T-cell (primary cell): ENCODE measurements at regions not wholly inside any gene's neighbourhood (a gene's known extent, or its start where the extent isn't known, plus 50 kb on each side); places are given as distances from the start of the nearest gene placed in this dataset.
A peak's percentile ranks its signal among the peaks of the same experiment; 100 is the strongest.
"Not testable (repeated sequence)": the region's sequence is repeated elsewhere in the genome, so short reads cannot be mapped to it uniquely, and the experiment has no call there.

ENCODE experiments used
- ATAC-seq, 4 experiments: fragments of 200-7000 bp in 3 of 4; fragments of 150-1000 bp in 1 of 4; cut with Tn5 transposase; replicated peaks in 1 of 4; 1 replicate in 3 of 4; 2 replicates in 1 of 4; pipeline ENCODE4 v1.10.0; 2021; ENCODE audit warnings: moderate library complexity in 3 of 4, mild to moderate bottlenecking in 2 of 4, moderate number of reproducible peaks in 1 of 4
- CTCF ChIA-PET, 2 donors: fragments of 300-600 bp; sonication (Branson Sonifier 250); formaldehyde crosslinking; loops; one replicate each; lab custom pipeline; 2022; ENCODE audit warnings: antibody characterized with exemption in 2 of 2; lab: Charles Lee
- POLR2A ChIA-PET, 2 donors: fragments of 300-600 bp; sonication (Branson Sonifier 250); formaldehyde crosslinking; loops; one replicate each; lab custom pipeline; 2022; ENCODE audit warnings: antibody characterized with exemption in 2 of 2; lab: Charles Lee
- DNase-seq, 35 experiments: peaks; one replicate each; pipeline versions ENCODE4 v3.0.0 to v3.0.0-alpha.2; 2013 to 2023
- H3K27ac ChIP-seq: one replicate; pipeline ENCODE4 v1.5.1; 2013; ENCODE audit warnings: low read length
- H3K27me3 ChIP-seq, 2 experiments: replicated peaks in 1 of 2; 1 replicate in 1 of 2; 2 replicates in 1 of 2; pipeline versions ENCODE4 v1.6.1 to v1.7.0; 2013; ENCODE audit warnings: low read length in 1 of 2, mixed read lengths in 1 of 2; ENCODE audit not compliant: control insufficient read depth in 2 of 2, insufficient read depth in 2 of 2; ENCODE audit errors: extremely low read depth in 1 of 2
- H3K36me3 ChIP-seq, 2 donors: 1 replicate in 1 of 2; 2 replicates in 1 of 2; pipeline versions ENCODE4 v1.6.1 to v1.7.0; 2013; ENCODE audit warnings: low read length in 1 of 2; ENCODE audit not compliant: control insufficient read depth in 2 of 2, insufficient read depth in 1 of 2; ENCODE audit errors: extremely low read depth in 1 of 2
- H3K4me1 ChIP-seq, 2 experiments: 1 replicate in 1 of 2; 2 replicates in 1 of 2; pipeline versions ENCODE4 v1.6.1 to v1.7.0; 2013; ENCODE audit warnings: low read length in 2 of 2, mixed read lengths in 1 of 2; ENCODE audit not compliant: insufficient read depth in 2 of 2, control insufficient read depth in 1 of 2; ENCODE audit errors: extremely low read depth in 1 of 2
- H3K4me3 ChIP-seq, 2 donors: 1 replicate in 1 of 2; 2 replicates in 1 of 2; pipeline versions ENCODE4 v1.5.1 to v1.7.0; 2013; ENCODE audit warnings: mild to moderate bottlenecking in 2 of 2, low read length in 1 of 2, moderate library complexity in 1 of 2; ENCODE audit not compliant: control insufficient read depth in 1 of 2; ENCODE audit errors: extremely low read depth in 1 of 2
- H3K9me3 ChIP-seq: 2 replicates; pipeline ENCODE4 v1.7.0; 2013
- H3K27ac Mint-ChIP-seq, 2 donors: one replicate each; pipeline ENCODE4 v1.8.0; 2020 to 2021; ENCODE audit warnings: mild to moderate bottlenecking in 2 of 2, mixed read lengths in 2 of 2
- H3K27me3 Mint-ChIP-seq, 2 donors: one replicate each; pipeline ENCODE4 v1.8.0; 2021 to 2022; ENCODE audit warnings: mixed read lengths in 2 of 2
- H3K36me3 Mint-ChIP-seq: one replicate; pipeline ENCODE4 v1.8.0; 2021; ENCODE audit warnings: mixed read lengths
- H3K4me1 Mint-ChIP-seq, 3 donors: one replicate each; pipeline ENCODE4 v1.8.0; 2020 to 2022; ENCODE audit warnings: mixed read lengths in 3 of 3, mild to moderate bottlenecking in 1 of 3
- H3K4me3 Mint-ChIP-seq, 3 donors: one replicate each; pipeline ENCODE4 v1.8.0; 2020 to 2022; ENCODE audit warnings: mild to moderate bottlenecking in 3 of 3, mixed read lengths in 3 of 3, moderate library complexity in 3 of 3
- H3K9me3 Mint-ChIP-seq, 3 donors: one replicate each; pipeline ENCODE4 v1.8.0; 2020 to 2022; ENCODE audit warnings: mixed read lengths in 3 of 3
- WGBS: methylation state at CpG from one replicate; pipeline ENCODE4 v1.1.5; 2013; ENCODE audit warnings: missing lambda C conversion rate; ENCODE audit not compliant: insufficient coverage; 5-methylcytosine and 5-hydroxymethylcytosine counted together

- H3K4me3 Mint-ChIP-seq, result no peak overlapping the region
- no peak for ATAC-seq
Measured at GRCh38 chr15:84398763-84399701, 163.5 kb downstream of the GOLGA6L4 start.

GRCh38 chr15:84400017-84400740 lies 164.6 kb downstream of the GOLGA6L4 start:
- POLR2A ChIA-PET, result no interaction called here
- no peak overlapping the region for H3K4me3 ChIP-seq
- peaks cover 0 to 13% of the 10 kb centered on the region in 2 experiments for H3K27me3 ChIP-seq
- H3K9me3 ChIP-seq, result no peaks in the 10 kb centered on the region
- WGBS, result 75% methylated on average over 11 of the region's 13 CpGs
- H3K36me3 ChIP-seq, result no peaks in the 10 kb centered on the region
- Mint-ChIP-seq H3K4me3 (no peak overlapping the region), H3K27me3 (peaks cover 4 to 6% of the 10 kb centered on the region in 2 donors), H3K4me1 (no peaks in the 10 kb centered on the region), H3K36me3 (no peaks in the 10 kb centered on the region), H3K27ac (no peak overlapping the region), H3K9me3 (no peaks in the 10 kb centered on the region)
- H3K4me1 ChIP-seq, result no peaks in the 10 kb centered on the region
- no peak overlapping the region for H3K27ac ChIP-seq
- CTCF ChIA-PET, result no interaction called here
- no peak for DNase-seq
- no peak for ATAC-seq

More at GRCh38 chr15:84398763-84399701, 163.5 kb downstream of the GOLGA6L4 start:
- Histone ChIP-seq H3K27me3 (peaks cover 0 to 13% of the 10 kb centered on the region in 2 experiments), H3K27ac (no peak overlapping the region), H3K9me3 (no peaks in the 10 kb centered on the region), H3K4me1 (no peaks in the 10 kb centered on the region), H3K4me3 (no peak overlapping the region), H3K36me3 (no peaks in the 10 kb centered on the region)
- H3K27ac Mint-ChIP-seq, result no peak overlapping the region
- peak in 2 of 35 experiments; percentile 2 to 11 for DNase-seq
- WGBS, result 88% methylated on average over 32 of the region's 42 CpGs
- peaks cover 4 to 6% of the 10 kb centered on the region in 2 donors for H3K27me3 Mint-ChIP-seq
- POLR2A ChIA-PET, result no interaction called here
- CTCF ChIA-PET, result no interaction called here
- H3K36me3 Mint-ChIP-seq, result no peaks in the 10 kb centered on the region
- H3K4me1 Mint-ChIP-seq, result no peaks in the 10 kb centered on the region
- H3K9me3 Mint-ChIP-seq, result no peaks in the 10 kb centered on the region

- Mint-ChIP-seq H3K4me1 (no peaks in the 10 kb centered on the region), H3K27ac (no peak overlapping the region), H3K4me3 (no peak overlapping the region), H3K9me3 (no peaks in the 10 kb centered on the region), H3K27me3 (peaks cover 2 to 4% of the 10 kb centered on the region in 2 donors), H3K36me3 (no peaks in the 10 kb centered on the region)
- ATAC-seq, result no peak
- H3K27me3 ChIP-seq, result peaks cover 0 to 10% of the 10 kb centered on the region in 2 experiments
- H3K36me3 ChIP-seq, result no peaks in the 10 kb centered on the region
- POLR2A ChIA-PET, result no interaction called here
- peak in 2 of 35 experiments; percentile 2 to 4 for DNase-seq
- H3K9me3 ChIP-seq, result no peaks in the 10 kb centered on the region
- H3K4me3 ChIP-seq, result no peak overlapping the region
- 80% methylated on average over 2 of the region's 5 CpGs for WGBS
- H3K4me1 ChIP-seq, result no peaks in the 10 kb centered on the region
- CTCF ChIA-PET, result no interaction called here
- H3K27ac ChIP-seq, result no peak overlapping the region
Measured at GRCh38 chr15:84400820-84401219, 165.2 kb downstream of the GOLGA6L4 start.

- H3K4me1 Mint-ChIP-seq, H3K27me3 ChIP-seq, DNase-seq, POLR2A ChIA-PET, H3K36me3 ChIP-seq, H3K27me3 Mint-ChIP-seq, H3K27ac Mint-ChIP-seq, H3K4me3 ChIP-seq, H3K4me3 Mint-ChIP-seq, ATAC-seq, H3K9me3 ChIP-seq, H3K27ac ChIP-seq, H3K9me3 Mint-ChIP-seq, H3K36me3 Mint-ChIP-seq, H3K4me1 ChIP-seq, CTCF ChIA-PET: not testable (repeated sequence)
- WGBS, result 92% methylated on average over 2 of the region's 5 CpGs
Measured at GRCh38 chr15:84401461-84401860, 165.9 kb downstream of the GOLGA6L4 start.

- H3K9me3 ChIP-seq, POLR2A ChIA-PET, H3K4me1 ChIP-seq, H3K4me1 Mint-ChIP-seq, H3K27me3 ChIP-seq, ATAC-seq, H3K27ac Mint-ChIP-seq, H3K36me3 ChIP-seq, H3K27ac ChIP-seq, H3K4me3 ChIP-seq, H3K4me3 Mint-ChIP-seq, H3K27me3 Mint-ChIP-seq, H3K36me3 Mint-ChIP-seq, H3K9me3 Mint-ChIP-seq: not testable (repeated sequence)
- CTCF ChIA-PET, result interaction anchor here in 1 of 2 donors (0.5 kb wide), 1 partner anchor 685 kb away, joined by 3 read pairs; no protein-coding TSS in a partner anchor
- peak in 1 of 35 experiments; percentile 4 for DNase-seq
- 89% methylated on average over 9 of the region's 14 CpGs for WGBS
Measured at GRCh38 chr15:84401891-84402840, 166.6 kb downstream of the GOLGA6L4 start.
